Endodermal cell (in vitro differentiated cells): ENCODE measurements at regions not wholly inside any gene's neighbourhood (a gene's known extent, or its start where the extent isn't known, plus 50 kb on each side); places are given as distances from the start of the nearest gene placed in this dataset.

Experiments
- DNase-seq: peaks from one replicate; pipeline ENCODE4 v3.0.0-alpha.2; 2017
- H3K27ac ChIP-seq: 2 replicates; pipeline ENCODE4 v1.5.1; 2013; ENCODE audit warnings: mild to moderate bottlenecking, low read depth, low read length, moderate library complexity
- H3K27me3 ChIP-seq: 2 replicates; pipeline ENCODE4 v1.6.1; 2013; ENCODE audit warnings: mild to moderate bottlenecking, low read length, moderate library complexity; ENCODE audit not compliant: insufficient read depth, control insufficient read depth, poor library complexity, severe bottlenecking
- H3K36me3 ChIP-seq: 2 replicates; pipeline ENCODE4 v1.7.0; 2013; ENCODE audit warnings: mild to moderate bottlenecking, low read length, moderate library complexity; ENCODE audit not compliant: control insufficient read depth, insufficient read depth
- H3K4me1 ChIP-seq: one replicate; pipeline ENCODE4 v1.7.0; 2013; ENCODE audit warnings: low read length; ENCODE audit not compliant: control insufficient read depth, insufficient read depth
- H3K4me3 ChIP-seq: 2 replicates; pipeline ENCODE4 v1.5.1; 2013; ENCODE audit warnings: mild to moderate bottlenecking, low read length, moderate library complexity
- H3K9ac ChIP-seq: 2 replicates; pipeline ENCODE4 v1.6.1; 2013; ENCODE audit warnings: mild to moderate bottlenecking, low read length, moderate library complexity; ENCODE audit not compliant: poor library complexity, severe bottlenecking; ENCODE audit errors: extremely low read depth
- H3K9me3 ChIP-seq: 2 replicates; pipeline ENCODE4 v1.6.1; 2013; ENCODE audit warnings: mild to moderate bottlenecking, low read length, moderate library complexity; ENCODE audit not compliant: control insufficient read depth
- H3K27ac Mint-ChIP-seq: 2 replicates; pipeline ENCODE4 v1.8.0; 2020; ENCODE audit warnings: mixed read lengths
- H3K27me3 Mint-ChIP-seq: 2 replicates; pipeline ENCODE4 v1.8.0; 2021; ENCODE audit warnings: mild to moderate bottlenecking, mixed read lengths; ENCODE audit not compliant: insufficient read depth
- H3K36me3 Mint-ChIP-seq: 2 replicates; pipeline ENCODE4 v1.8.0; 2020; ENCODE audit warnings: low read depth, mixed read lengths
- H3K4me1 Mint-ChIP-seq: 2 replicates; pipeline ENCODE4 v1.8.0; 2020; ENCODE audit warnings: mixed read lengths
- H3K4me3 Mint-ChIP-seq: 2 replicates; pipeline ENCODE4 v1.8.0; 2020; ENCODE audit warnings: mild to moderate bottlenecking, moderate library complexity, mixed read lengths
- H3K9me3 Mint-ChIP-seq: 2 replicates; pipeline ENCODE4 v1.8.0; 2020; ENCODE audit warnings: mild to moderate bottlenecking, mixed read lengths
- WGBS, 2 experiments: methylation state at CpG; one replicate each; pipeline versions ENCODE4 v1.1.5 to v1.1.7; 2013; ENCODE audit warnings: missing lambda C conversion rate in 2 of 2, mixed read lengths in 1 of 2; ENCODE audit not compliant: insufficient coverage in 1 of 2, insufficient read length in 1 of 2; 5-methylcytosine and 5-hydroxymethylcytosine counted together
- TF ChIP-seq, protein P1 (sequence below): fragments of 200-600 bp; sonication (generic); conservative IDR thresholded peaks from 2 replicates; pipeline ENCODE4 v1.5.0; 2021; ENCODE audit warnings: antibody characterized with exemption, mild to moderate bottlenecking

DNA sequence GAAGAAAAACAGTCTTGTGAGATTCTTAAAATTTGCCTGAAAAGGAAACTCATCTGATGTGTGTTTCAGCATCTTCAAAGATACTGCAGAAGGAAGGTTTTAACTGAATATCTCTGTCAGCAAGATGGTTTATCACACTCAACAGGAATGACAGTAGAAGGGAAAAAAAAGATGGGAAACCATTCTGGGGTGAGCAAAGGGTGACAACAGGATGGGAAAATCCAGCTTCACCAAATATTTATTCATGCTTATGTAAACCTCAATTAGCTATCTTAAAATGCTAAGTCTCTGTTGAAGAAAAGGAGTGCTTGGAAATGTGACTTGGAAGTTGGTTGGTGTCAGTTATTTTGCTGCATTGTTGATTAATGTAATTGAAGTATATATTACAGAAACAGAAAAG lies 82.2 kb downstream of the FZD1 start:
- no peaks in the 10 kb centered on the region for H3K4me1 ChIP-seq
- Mint-ChIP-seq H3K4me1 (peaks cover 8% of the 10 kb centered on the region), H3K9me3 (no peaks in the 10 kb centered on the region)

GRCh38 chr7:91347290-91347689 lies 83.1 kb downstream of the FZD1 start:
- H3K27me3 Mint-ChIP-seq: peaks cover 56% of the 10 kb centered on the region

More for the DNA sequence above, 82.2 kb downstream of the FZD1 start:
- Histone ChIP-seq H3K4me3 (no peak overlapping the region), H3K36me3 (no peaks in the 10 kb centered on the region), H3K27ac (no peak overlapping the region), H3K9ac (no peak overlapping the region), H3K27me3 (no peaks in the 10 kb centered on the region), H3K9me3 (no peaks in the 10 kb centered on the region)
- H3K27ac Mint-ChIP-seq: no peak overlapping the region
- H3K4me3 Mint-ChIP-seq: no peak overlapping the region
- H3K36me3 Mint-ChIP-seq: no peaks in the 10 kb centered on the region
- peaks cover 53% of the 10 kb centered on the region for H3K27me3 Mint-ChIP-seq
- no peak for DNase-seq
- TF ChIP-seq, protein P1, sequence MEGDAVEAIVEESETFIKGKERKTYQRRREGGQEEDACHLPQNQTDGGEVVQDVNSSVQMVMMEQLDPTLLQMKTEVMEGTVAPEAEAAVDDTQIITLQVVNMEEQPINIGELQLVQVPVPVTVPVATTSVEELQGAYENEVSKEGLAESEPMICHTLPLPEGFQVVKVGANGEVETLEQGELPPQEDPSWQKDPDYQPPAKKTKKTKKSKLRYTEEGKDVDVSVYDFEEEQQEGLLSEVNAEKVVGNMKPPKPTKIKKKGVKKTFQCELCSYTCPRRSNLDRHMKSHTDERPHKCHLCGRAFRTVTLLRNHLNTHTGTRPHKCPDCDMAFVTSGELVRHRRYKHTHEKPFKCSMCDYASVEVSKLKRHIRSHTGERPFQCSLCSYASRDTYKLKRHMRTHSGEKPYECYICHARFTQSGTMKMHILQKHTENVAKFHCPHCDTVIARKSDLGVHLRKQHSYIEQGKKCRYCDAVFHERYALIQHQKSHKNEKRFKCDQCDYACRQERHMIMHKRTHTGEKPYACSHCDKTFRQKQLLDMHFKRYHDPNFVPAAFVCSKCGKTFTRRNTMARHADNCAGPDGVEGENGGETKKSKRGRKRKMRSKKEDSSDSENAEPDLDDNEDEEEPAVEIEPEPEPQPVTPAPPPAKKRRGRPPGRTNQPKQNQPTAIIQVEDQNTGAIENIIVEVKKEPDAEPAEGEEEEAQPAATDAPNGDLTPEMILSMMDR: no peak

DNA sequence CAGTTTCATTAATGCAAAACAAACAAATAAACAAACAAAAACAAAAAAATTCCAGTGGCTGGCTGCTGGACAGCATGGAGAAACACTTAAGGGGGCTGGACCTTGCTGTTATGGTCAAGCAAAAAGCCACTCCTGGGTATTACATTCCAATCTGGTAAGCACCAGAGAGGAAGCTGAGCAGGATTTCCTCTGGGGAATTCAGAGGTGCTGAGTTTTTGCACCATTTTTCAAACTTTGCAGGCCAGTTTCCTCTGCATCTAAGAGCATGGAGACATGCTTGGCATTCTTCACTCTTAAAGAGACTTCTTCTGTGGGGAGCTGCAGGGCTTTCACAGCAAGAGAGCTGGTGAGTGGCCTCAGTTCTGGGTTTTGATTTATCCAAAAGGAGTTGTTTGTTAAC lies 84.5 kb downstream of the FZD1 start:
- H3K4me3 ChIP-seq: no peak overlapping the region
- Mint-ChIP-seq H3K36me3 (no peaks in the 10 kb centered on the region), H3K27me3 (peaks cover 56% of the 10 kb centered on the region), H3K27ac (no peak overlapping the region), H3K4me1 (peaks cover 14% of the 10 kb centered on the region), H3K4me3 (no peak overlapping the region), H3K9me3 (no peaks in the 10 kb centered on the region)
- no peaks in the 10 kb centered on the region for H3K27me3 ChIP-seq
- no peaks in the 10 kb centered on the region for H3K4me1 ChIP-seq
- no peak overlapping the region for H3K9ac ChIP-seq
- no peak for DNase-seq
- TF ChIP-seq, protein P1: no peak
- no peaks in the 10 kb centered on the region for H3K9me3 ChIP-seq
- H3K27ac ChIP-seq: no peak overlapping the region
- H3K36me3 ChIP-seq: no peaks in the 10 kb centered on the region

More at GRCh38 chr7:91347290-91347689, 83.1 kb downstream of the FZD1 start:
- H3K9ac ChIP-seq: no peak overlapping the region
- no peak overlapping the region for H3K27ac Mint-ChIP-seq
- H3K9me3 Mint-ChIP-seq: no peaks in the 10 kb centered on the region
- TF ChIP-seq, protein P1: no peak
- H3K4me3 Mint-ChIP-seq: no peak overlapping the region
- WGBS, 2 experiments: 93 to 100% methylated on average over 1 to 3 of the region's 3 CpGs
- no peaks in the 10 kb centered on the region for H3K36me3 ChIP-seq
- DNase-seq: no peak
- H3K36me3 Mint-ChIP-seq: no peaks in the 10 kb centered on the region
- no peaks in the 10 kb centered on the region for H3K9me3 ChIP-seq
- no peak overlapping the region for H3K4me3 ChIP-seq
- H3K4me1 Mint-ChIP-seq: peaks cover 8% of the 10 kb centered on the region
- H3K4me1 ChIP-seq: no peaks in the 10 kb centered on the region
- no peak overlapping the region for H3K27ac ChIP-seq
- no peaks in the 10 kb centered on the region for H3K27me3 ChIP-seq
